Mesenchymal stem cell (in vitro differentiated cells and primary cell): ENCODE measurements at regions not wholly inside any gene's neighbourhood (a gene's known extent, or its start where the extent isn't known, plus 50 kb on each side); places are given as distances from the start of the nearest gene placed in this dataset.

Source experiments
- DNase-seq: peaks from one replicate; pipeline ENCODE4 v3.0.0-alpha.2; 2013
- H2AFZ ChIP-seq: one replicate; pipeline ENCODE4 v1.6.1; 2013; ENCODE audit warnings: low read depth, mild to moderate bottlenecking, control low read depth, inconsistent platforms, low read length, moderate library complexity
- H2AK5ac ChIP-seq: 2 replicates; pipeline ENCODE4 v1.6.1; 2013; ENCODE audit warnings: low read length, moderate library complexity, mild to moderate bottlenecking, inconsistent platforms; ENCODE audit not compliant: severe bottlenecking
- H2BK120ac ChIP-seq: one replicate; pipeline ENCODE4 v1.6.1; 2013; ENCODE audit warnings: low read depth, mild to moderate bottlenecking, inconsistent platforms, low read length, moderate library complexity
- H2BK12ac ChIP-seq, 2 experiments: one replicate each; pipeline ENCODE4 v1.6.1; 2013; ENCODE audit warnings: inconsistent platforms in 2 of 2, low read length in 2 of 2, mild to moderate bottlenecking in 2 of 2, moderate library complexity in 2 of 2, control low read depth in 1 of 2
- H2BK15ac ChIP-seq: one replicate; pipeline ENCODE4 v1.6.1; 2013; ENCODE audit warnings: mild to moderate bottlenecking, low read depth, inconsistent platforms; ENCODE audit not compliant: poor library complexity, severe bottlenecking
- H2BK5ac ChIP-seq: 2 replicates; pipeline ENCODE4 v1.6.1; 2013; ENCODE audit warnings: low read depth, mild to moderate bottlenecking, low read length, control low read depth, inconsistent platforms; ENCODE audit not compliant: poor library complexity, severe bottlenecking
- H3K14ac ChIP-seq, 2 experiments: one replicate each; pipeline ENCODE4 v1.6.1; 2013; ENCODE audit warnings: inconsistent platforms in 2 of 2, low read length in 2 of 2, control low read depth in 1 of 2, mild to moderate bottlenecking in 1 of 2, moderate library complexity in 1 of 2
- H3K18ac ChIP-seq, 2 experiments: one replicate each; pipeline ENCODE4 v1.6.1; 2013; ENCODE audit warnings: inconsistent platforms in 2 of 2, low read length in 2 of 2, control low read depth in 1 of 2, low read depth in 1 of 2, mild to moderate bottlenecking in 1 of 2
- H3K23ac ChIP-seq, 2 experiments: one replicate each; pipeline ENCODE4 v1.6.1; 2013; ENCODE audit warnings: inconsistent platforms in 2 of 2, low read length in 2 of 2, mild to moderate bottlenecking in 2 of 2, moderate library complexity in 2 of 2, control low read depth in 1 of 2
- H3K27ac ChIP-seq: 2 replicates; pipeline ENCODE4 v1.5.1; 2013; ENCODE audit warnings: mild to moderate bottlenecking, moderate library complexity, low read length, control low read depth, inconsistent platforms; ENCODE audit not compliant: poor library complexity, severe bottlenecking
- H3K27me3 ChIP-seq, 2 experiments: 2 replicates each; pipeline versions ENCODE4 v1.6.1 to v1.7.0; 2013; ENCODE audit warnings: low read length in 2 of 2, mild to moderate bottlenecking in 2 of 2, moderate library complexity in 2 of 2, control low read depth in 1 of 2, inconsistent platforms in 1 of 2; ENCODE audit not compliant: control insufficient read depth in 1 of 2, insufficient read depth in 1 of 2
- H3K36me3 ChIP-seq, 2 experiments: 2 replicates each; pipeline versions ENCODE4 v1.6.1 to v1.7.0; 2013; ENCODE audit warnings: low read length in 2 of 2, control low read depth in 1 of 2, inconsistent platforms in 1 of 2, low read depth in 1 of 2, mild to moderate bottlenecking in 1 of 2; ENCODE audit not compliant: insufficient read depth in 2 of 2, control insufficient read depth in 1 of 2
- H3K4ac ChIP-seq, 2 experiments: one replicate each; pipeline ENCODE4 v1.6.1; 2013; ENCODE audit warnings: inconsistent platforms in 2 of 2, low read length in 2 of 2, mild to moderate bottlenecking in 2 of 2, moderate library complexity in 2 of 2, control low read depth in 1 of 2, low read depth in 1 of 2
- H3K4me1 ChIP-seq: 2 replicates; pipeline ENCODE4 v1.6.1; 2013; ENCODE audit warnings: low read depth, low read length, control low read depth; ENCODE audit not compliant: control insufficient read depth, insufficient read depth
- H3K4me2 ChIP-seq: 2 replicates; pipeline ENCODE4 v1.6.1; 2013; ENCODE audit warnings: low read length, mild to moderate bottlenecking, inconsistent platforms; ENCODE audit not compliant: poor library complexity, severe bottlenecking
- H3K4me3 ChIP-seq, 2 experiments: 2 replicates each; pipeline versions ENCODE4 v1.5.1 to v1.7.0; 2013; ENCODE audit warnings: low read length in 2 of 2, mild to moderate bottlenecking in 2 of 2, control low read depth in 1 of 2, low read depth in 1 of 2; ENCODE audit not compliant: insufficient read depth in 1 of 2
- H3K79me1 ChIP-seq: replicated peaks from 2 replicates; pipeline ENCODE4 v1.6.1; 2013; ENCODE audit warnings: mild to moderate bottlenecking, control low read depth, low read length, inconsistent platforms; ENCODE audit not compliant: poor library complexity, severe bottlenecking
- H3K9ac ChIP-seq: 2 replicates; pipeline ENCODE4 v1.7.0; 2013; ENCODE audit warnings: mild to moderate bottlenecking, low read length, moderate library complexity
- H3K9me3 ChIP-seq: 2 replicates; pipeline ENCODE4 v1.7.0; 2013; ENCODE audit warnings: mild to moderate bottlenecking, low read length; ENCODE audit not compliant: control insufficient read depth
- H4K8ac ChIP-seq: one replicate; pipeline ENCODE4 v1.6.1; 2013; ENCODE audit warnings: inconsistent platforms, mild to moderate bottlenecking, low read length, moderate library complexity
- H4K91ac ChIP-seq: one replicate; pipeline ENCODE4 v1.6.1; 2013; ENCODE audit warnings: mild to moderate bottlenecking, low read length, inconsistent platforms
- WGBS: methylation state at CpG from one replicate; pipeline ENCODE4 v1.1.7; 2013; ENCODE audit warnings: mixed read lengths; 5-methylcytosine and 5-hydroxymethylcytosine counted together

GRCh38 chr6:68042339-68043121 lies 592.6 kb upstream of the ADGRB3 start:
- H3K18ac ChIP-seq: no peak overlapping the region
- no peaks in the 10 kb centered on the region for H3K4me1 ChIP-seq
- H2BK120ac ChIP-seq: no peak overlapping the region
- H2BK12ac ChIP-seq: no peak overlapping the region
- H3K23ac ChIP-seq: no peak overlapping the region
- no peak overlapping the region for H2BK5ac ChIP-seq
- no peak overlapping the region for H4K8ac ChIP-seq
- H2AFZ ChIP-seq: no peak overlapping the region
- H3K14ac ChIP-seq: no peak overlapping the region
- H3K27me3 ChIP-seq: no peaks in the 10 kb centered on the region
- no peak overlapping the region for H2BK15ac ChIP-seq
- H3K9me3 ChIP-seq: no peaks in the 10 kb centered on the region
- no peak overlapping the region for H3K4ac ChIP-seq
- no peak overlapping the region for H4K91ac ChIP-seq
- no peak for DNase-seq
- no peak overlapping the region for H3K4me2 ChIP-seq
- H3K36me3 ChIP-seq: no peaks in the 10 kb centered on the region
- 80% methylated on average over 3 of the region's 4 CpGs for WGBS
- H3K27ac ChIP-seq: no peak overlapping the region
- no peak overlapping the region for H2AK5ac ChIP-seq
- no peaks in the 10 kb centered on the region for H3K79me1 ChIP-seq
- H3K4me3 ChIP-seq: no peak overlapping the region
- H3K9ac ChIP-seq: no peak overlapping the region

DNA sequence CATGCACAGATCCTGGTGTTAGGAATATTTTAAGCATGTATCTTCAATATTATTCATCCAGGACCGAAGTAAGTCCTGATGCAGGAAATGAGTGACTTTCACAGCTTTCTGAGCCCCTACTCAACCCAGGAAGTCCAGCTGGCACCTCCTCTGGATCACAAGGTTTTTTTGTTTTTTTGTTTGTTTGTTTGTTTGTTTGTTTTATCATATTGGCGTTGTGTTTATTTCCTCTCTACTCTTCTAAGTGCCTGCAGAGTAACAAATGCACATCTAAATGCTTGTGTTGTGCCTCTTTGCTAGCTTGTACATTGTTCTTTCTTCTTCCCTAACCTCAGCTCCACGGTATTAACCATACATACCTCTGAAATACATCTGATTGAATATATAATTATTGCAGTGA lies 594.3 kb upstream of the ADGRB3 start:
- Histone ChIP-seq H3K18ac (no peak overlapping the region), H4K91ac (no peak overlapping the region), H2BK15ac (no peak overlapping the region), H3K4me2 (no peak overlapping the region), H2BK120ac (no peak overlapping the region), H3K27me3 (no peaks in the 10 kb centered on the region), H3K9me3 (no peaks in the 10 kb centered on the region), H3K27ac (no peak overlapping the region), H2AK5ac (no peak overlapping the region), H3K79me1 (no peaks in the 10 kb centered on the region), H3K9ac (no peak overlapping the region), H2AFZ (no peak overlapping the region), H2BK12ac (no peak overlapping the region), H3K4me1 (no peaks in the 10 kb centered on the region), H3K23ac (no peak overlapping the region), H3K14ac (no peak overlapping the region), H4K8ac (no peak overlapping the region), H3K36me3 (no peaks in the 10 kb centered on the region), H2BK5ac (no peak overlapping the region), H3K4ac (no peak overlapping the region), H3K4me3 (peak overlapping the region in 1 of 2 experiments; percentile 46)
- WGBS: 50% methylated on average over 1 of the region's 3 CpGs
- DNase-seq: no peak

GRCh38 chr6:68040312-68040778 lies 594.7 kb upstream of the ADGRB3 start:
- no peak overlapping the region for H2BK120ac ChIP-seq
- no peak for DNase-seq
- H2BK5ac ChIP-seq: no peak overlapping the region
- H3K36me3 ChIP-seq: no peaks in the 10 kb centered on the region
- H2BK12ac ChIP-seq: no peak overlapping the region
- WGBS: 74% methylated on average over 13 of the region's 13 CpGs
- H3K18ac ChIP-seq: no peak overlapping the region
- H3K27ac ChIP-seq: no peak overlapping the region
- H2AK5ac ChIP-seq: no peak overlapping the region
- no peak overlapping the region for H3K9ac ChIP-seq
- H3K4me1 ChIP-seq: no peaks in the 10 kb centered on the region
- H3K14ac ChIP-seq: no peak overlapping the region
- peak overlapping the region in 1 of 2 experiments; percentile 46 for H3K4me3 ChIP-seq
- no peak overlapping the region for H4K91ac ChIP-seq
- H3K27me3 ChIP-seq: no peaks in the 10 kb centered on the region
- H2BK15ac ChIP-seq: no peak overlapping the region
- no peaks in the 10 kb centered on the region for H3K79me1 ChIP-seq
- H3K9me3 ChIP-seq: no peaks in the 10 kb centered on the region
- H3K23ac ChIP-seq: no peak overlapping the region
- H4K8ac ChIP-seq: peak overlapping the region; percentile 41
- H3K4ac ChIP-seq: no peak overlapping the region
- no peak overlapping the region for H2AFZ ChIP-seq
- no peak overlapping the region for H3K4me2 ChIP-seq

GRCh38 chr6:68039641-68040311 lies 595.3 kb upstream of the ADGRB3 start:
- H3K14ac ChIP-seq: no peak overlapping the region
- H3K4me3 ChIP-seq: peak overlapping the region in 1 of 2 experiments; percentile 46
- WGBS: 47% methylated on average over 4 of the region's 5 CpGs
- peaks cover under 1% of the 10 kb centered on the region for H3K9me3 ChIP-seq
- H3K79me1 ChIP-seq: no peaks in the 10 kb centered on the region
- no peak overlapping the region for H3K27ac ChIP-seq
- H4K8ac ChIP-seq: peak overlapping the region; percentile 41
- H3K4ac ChIP-seq: no peak overlapping the region
- H3K36me3 ChIP-seq: no peaks in the 10 kb centered on the region
- H3K23ac ChIP-seq: no peak overlapping the region
- no peak overlapping the region for H2BK5ac ChIP-seq
- no peak overlapping the region for H2BK120ac ChIP-seq
- H2AK5ac ChIP-seq: no peak overlapping the region
- no peak overlapping the region for H3K18ac ChIP-seq
- no peak overlapping the region for H3K4me2 ChIP-seq
- H4K91ac ChIP-seq: no peak overlapping the region
- H2AFZ ChIP-seq: no peak overlapping the region
- no peaks in the 10 kb centered on the region for H3K27me3 ChIP-seq
- H3K4me1 ChIP-seq: no peaks in the 10 kb centered on the region
- DNase-seq: no peak
- H3K9ac ChIP-seq: no peak overlapping the region
- H2BK12ac ChIP-seq: no peak overlapping the region
- no peak overlapping the region for H2BK15ac ChIP-seq
